ENCODE measurements at regions not wholly inside any gene's neighbourhood (a gene's known extent, or its start where the extent isn't known, plus 50 kb on each side); places are given as distances from the start of the nearest gene placed in this dataset.

DNA sequence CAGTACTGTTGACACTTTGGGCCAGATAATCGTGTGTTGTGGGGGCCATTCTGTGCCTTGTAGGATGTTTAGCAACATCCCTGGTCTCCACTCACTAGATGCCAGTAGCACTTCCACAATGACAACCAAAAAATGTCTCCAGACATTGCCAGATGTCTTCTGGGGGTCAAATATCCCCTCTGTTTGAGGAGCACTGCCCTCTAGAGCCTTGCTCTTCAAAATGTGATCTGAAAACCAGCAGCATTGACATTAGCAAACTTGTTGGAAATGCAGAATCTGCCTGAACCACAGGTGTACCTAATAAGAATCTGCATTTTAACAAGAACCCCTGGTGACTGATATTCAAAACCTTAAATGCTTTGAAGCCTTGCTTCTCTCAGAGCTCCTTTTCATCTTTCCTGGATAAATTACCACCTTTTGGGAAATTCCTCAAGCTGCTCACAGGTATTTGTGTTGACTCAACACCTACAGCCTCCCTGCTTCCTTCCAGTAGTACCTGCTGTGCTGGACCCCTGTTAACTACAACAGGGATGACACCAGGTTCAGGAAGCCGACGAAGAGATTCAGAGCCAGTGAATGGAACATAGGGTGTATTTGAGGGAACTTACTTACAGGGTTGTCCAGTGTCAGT lies 459.0 kb upstream of the NR3C2 start:
- no peak for TF ChIP-seq CTCF (IDR thresholded peaks at IDR 0.05)
- TF ChIP-seq POLR2A (IDR thresholded peaks at IDR 0.05), result no peak
